ENCODE measurements at regions not wholly inside any gene's neighbourhood (a gene's known extent, or its start where the extent isn't known, plus 50 kb on each side); places are given as distances from the start of the nearest gene placed in this dataset.
A peak's percentile ranks its signal among the peaks of the same experiment; 100 is the strongest.
"Not testable (repeated sequence)": the region's sequence is repeated elsewhere in the genome, so short reads cannot be mapped to it uniquely, and the experiment has no call there.

DNA sequence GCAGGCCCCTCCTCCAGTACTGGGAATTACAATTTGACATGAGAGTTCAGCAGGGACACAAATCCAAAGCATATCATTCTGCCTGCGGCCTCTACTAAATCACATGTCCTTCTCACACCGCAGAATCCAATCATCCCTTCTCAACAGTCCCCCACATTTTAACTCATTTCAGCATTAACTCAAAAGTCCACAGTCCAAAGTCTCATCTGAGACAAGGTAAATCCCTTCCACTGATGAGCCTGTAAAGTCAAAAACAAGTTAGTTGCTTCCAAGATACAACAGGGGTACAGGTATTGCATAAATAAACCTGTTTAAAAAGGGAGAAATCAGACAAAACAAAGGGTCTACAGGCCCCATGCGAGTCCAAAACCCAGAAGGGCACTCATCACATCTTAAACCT lies 64.0 kb downstream of the EBNA1BP2 start:
- Histone ChIP-seq H3K4me3 (no peak overlapping the region), H3K27ac (no peak overlapping the region), H3K9me3 (replicated peaks) (no peaks in the 10 kb centered on the region; the same call in none of the 2 replicates), H3K4me1 (replicated peaks) (no peaks in the 10 kb centered on the region), H3K27me3 (replicated peaks) (no peaks in the 10 kb centered on the region), H3K36me3 (no peaks in the 10 kb centered on the region)
- DNase-seq (ENCODE audit: low read depth in 1 of 2, low spot score in 2 of 2) = no peak

DNA sequence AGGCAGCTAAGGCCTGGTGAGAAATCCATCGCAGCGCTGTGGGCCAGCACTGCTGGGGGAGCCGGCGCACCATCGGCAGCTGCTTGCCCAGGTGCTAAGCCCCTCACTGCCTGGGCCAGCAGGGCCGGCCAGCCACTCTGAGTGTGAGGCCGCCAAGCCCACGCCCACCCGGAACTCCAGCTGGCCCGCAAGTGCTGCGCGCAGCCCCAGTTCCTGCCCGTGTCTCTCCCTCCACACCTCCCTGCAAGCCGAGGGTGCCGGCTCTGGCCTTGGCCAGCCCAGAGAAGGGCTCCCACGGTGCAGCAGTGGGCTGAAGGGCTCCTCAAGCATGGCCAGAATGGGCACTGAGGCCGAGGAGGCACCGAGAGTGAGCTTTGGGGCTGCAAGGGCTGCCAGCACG lies 64.4 kb downstream of the EBNA1BP2 start:
- Histone ChIP-seq H3K4me3 (no peak overlapping the region), H3K4me1 (replicated peaks) (no peaks in the 10 kb centered on the region), H3K36me3 (no peaks in the 10 kb centered on the region), H3K9me3 (replicated peaks) (no peaks in the 10 kb centered on the region; the same call in none of the 2 replicates), H3K27ac (no peak overlapping the region), H3K27me3 (replicated peaks) (no peaks in the 10 kb centered on the region)
- no peak for DNase-seq (ENCODE audit: low read depth in 1 of 2, low spot score in 2 of 2)

DNA sequence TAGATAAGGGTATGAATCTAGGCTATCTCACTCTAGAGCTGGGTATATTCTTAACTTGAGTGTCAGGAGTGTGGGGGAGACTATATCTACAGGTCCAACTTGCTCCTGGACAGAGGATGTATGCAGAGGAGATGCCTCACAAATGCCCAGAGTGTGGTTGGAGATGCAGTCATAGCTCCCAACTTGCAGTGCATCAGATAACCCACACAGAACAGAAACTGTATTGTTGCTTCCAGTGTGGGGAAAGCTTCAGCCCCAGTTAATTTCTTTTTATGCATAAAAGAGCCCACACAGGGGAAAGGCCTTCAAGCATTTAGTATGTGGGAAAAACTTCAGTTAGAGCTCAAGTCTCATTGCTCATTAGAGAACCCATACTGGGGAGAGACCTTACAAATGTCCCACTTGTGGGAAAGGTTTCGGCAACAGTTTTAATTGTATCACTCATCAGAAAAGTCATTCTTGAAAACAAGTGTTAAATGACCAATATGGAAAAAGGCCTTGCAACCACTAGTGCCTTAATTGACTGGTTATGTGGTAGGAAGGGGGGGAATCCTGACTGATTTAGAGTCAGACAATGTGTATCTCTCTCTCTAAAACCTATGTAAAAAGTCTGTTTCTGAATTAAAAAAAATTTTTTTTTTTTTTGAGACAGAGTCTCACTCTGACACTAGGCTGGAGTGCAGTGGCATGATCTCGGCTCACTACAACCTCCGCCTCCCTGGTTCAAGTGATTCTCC lies 67.9 kb downstream of the EBNA1BP2 start:
- no peak overlapping the region for H3K27ac ChIP-seq
- no peaks in the 10 kb centered on the region for H3K36me3 ChIP-seq
- DNase-seq (ENCODE audit: low read depth in 1 of 2, low spot score in 2 of 2) = no peak
- no peaks in the 10 kb centered on the region for H3K4me1 ChIP-seq (replicated peaks)
- no peaks in the 10 kb centered on the region for H3K27me3 ChIP-seq (replicated peaks)
- no peaks in the 10 kb centered on the region; the same call in 1 of the 2 replicates for H3K9me3 ChIP-seq (replicated peaks)
- H3K4me3 ChIP-seq = no peak overlapping the region

DNA sequence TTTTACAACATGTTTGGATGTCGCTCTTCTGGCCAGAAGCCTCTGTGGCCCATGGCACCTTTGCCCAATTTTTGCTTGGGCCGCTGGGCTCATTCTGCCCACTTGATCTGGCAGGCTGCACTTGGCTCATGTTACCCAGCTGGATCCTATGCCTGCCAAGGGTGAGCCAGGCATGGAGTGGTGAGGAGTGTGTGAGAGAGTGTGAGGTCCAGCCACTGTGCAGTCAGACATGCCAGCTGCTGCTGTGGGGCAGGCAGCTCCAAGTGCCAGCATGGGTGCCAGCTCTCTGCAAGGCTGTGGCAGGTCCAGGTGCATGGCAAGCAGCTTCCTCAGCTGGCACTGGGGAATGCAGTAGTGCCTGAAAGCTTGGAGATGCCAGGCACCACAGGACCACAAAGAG lies 71.0 kb downstream of the EBNA1BP2 start:
- H3K9me3 ChIP-seq (replicated peaks) = no peaks in the 10 kb centered on the region
- H3K27me3 ChIP-seq (replicated peaks) = no peaks in the 10 kb centered on the region

DNA sequence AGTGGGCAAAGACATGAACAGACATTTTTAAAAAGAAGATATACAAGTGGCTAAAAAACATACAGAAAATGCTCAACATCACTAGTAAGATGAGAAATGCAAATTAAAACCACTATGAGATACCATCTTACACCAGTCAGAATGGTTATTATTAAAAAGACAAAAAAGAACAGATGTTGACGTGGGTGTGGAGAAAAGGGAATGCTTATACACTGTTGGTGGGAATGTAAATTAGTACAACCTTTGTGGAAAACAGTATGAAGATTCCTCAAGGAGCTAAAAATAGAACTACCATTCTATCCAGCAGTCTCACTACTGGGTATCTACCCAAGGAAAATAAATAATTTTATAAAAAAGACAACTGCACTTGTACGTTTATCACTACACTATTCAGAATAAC lies 73.9 kb downstream of the EBNA1BP2 start:
- H3K4me3 ChIP-seq = no peak overlapping the region
- no peaks in the 10 kb centered on the region for H3K36me3 ChIP-seq
- H3K9me3 ChIP-seq (replicated peaks) = no peaks in the 10 kb centered on the region
- no peak for DNase-seq (ENCODE audit: low read depth in 1 of 2, low spot score in 2 of 2)
- H3K27ac ChIP-seq = no peak overlapping the region
- H3K4me1 ChIP-seq (replicated peaks) = no peaks in the 10 kb centered on the region
- H3K27me3 ChIP-seq (replicated peaks) = peaks cover 2% of the 10 kb centered on the region; the same call in 1 of the 2 replicates

More for the DNA sequence above, 71.0 kb downstream of the EBNA1BP2 start:
- no peaks in the 10 kb centered on the region for H3K36me3 ChIP-seq
- no peak overlapping the region for H3K27ac ChIP-seq
- H3K4me3 ChIP-seq = no peak overlapping the region
- no peaks in the 10 kb centered on the region for H3K4me1 ChIP-seq (replicated peaks)
- DNase-seq (ENCODE audit: low read depth in 1 of 2, low spot score in 2 of 2) = no peak

DNA sequence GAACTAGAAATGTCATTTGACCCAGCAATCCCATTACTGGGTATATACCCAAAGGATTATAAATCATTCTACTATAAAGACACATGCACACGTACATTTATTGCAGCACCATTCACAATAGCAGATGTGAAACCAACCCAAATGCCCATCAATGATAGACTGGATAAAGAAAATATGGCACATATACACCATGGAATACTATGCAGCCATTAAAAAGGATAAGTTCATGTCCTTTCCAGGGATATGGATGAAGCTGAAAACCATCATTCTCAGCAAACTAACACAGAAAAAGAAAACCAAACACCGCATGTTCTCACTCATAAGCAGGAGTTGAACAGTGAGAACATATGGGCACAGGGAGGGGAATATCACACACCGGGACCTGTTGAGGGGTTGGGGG lies 75.6 kb downstream of the EBNA1BP2 start:
- H3K36me3 ChIP-seq; H3K9me3 ChIP-seq (replicated peaks); DNase-seq (ENCODE audit: low read depth in 1 of 2, low spot score in 2 of 2); H3K27ac ChIP-seq; H3K4me1 ChIP-seq (replicated peaks); H3K4me3 ChIP-seq: not testable (repeated sequence)
- H3K27me3 ChIP-seq (replicated peaks) = peaks cover 10% of the 10 kb centered on the region; the same call in 1 of the 2 replicates

DNA sequence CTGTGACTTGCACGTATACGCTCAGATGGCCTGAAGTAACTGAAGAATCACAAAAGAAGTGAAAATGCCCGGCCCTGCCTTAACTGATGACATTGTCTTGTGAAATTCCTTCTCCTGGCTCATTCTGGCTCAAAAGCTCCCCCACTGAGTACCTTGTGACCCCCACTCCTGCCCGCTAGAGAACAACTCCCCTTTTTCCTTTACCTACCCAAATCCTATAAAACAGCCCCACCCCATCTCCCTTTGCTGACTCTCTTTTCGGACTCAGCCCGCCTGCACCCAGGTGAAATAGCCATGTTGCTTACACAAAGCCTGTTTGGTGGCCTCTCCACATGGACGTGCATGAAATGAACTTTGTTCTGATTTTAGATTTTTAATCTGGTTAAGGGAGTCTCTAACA lies 81.3 kb downstream of the EBNA1BP2 start:
- not testable (repeated sequence) for H3K36me3 ChIP-seq; H3K9me3 ChIP-seq (replicated peaks); H3K4me1 ChIP-seq (replicated peaks); H3K4me3 ChIP-seq; H3K27ac ChIP-seq; DNase-seq (ENCODE audit: low read depth in 1 of 2, low spot score in 2 of 2)
- peaks cover 10% of the 10 kb centered on the region; the same call in 1 of the 2 replicates for H3K27me3 ChIP-seq (replicated peaks)

DNA sequence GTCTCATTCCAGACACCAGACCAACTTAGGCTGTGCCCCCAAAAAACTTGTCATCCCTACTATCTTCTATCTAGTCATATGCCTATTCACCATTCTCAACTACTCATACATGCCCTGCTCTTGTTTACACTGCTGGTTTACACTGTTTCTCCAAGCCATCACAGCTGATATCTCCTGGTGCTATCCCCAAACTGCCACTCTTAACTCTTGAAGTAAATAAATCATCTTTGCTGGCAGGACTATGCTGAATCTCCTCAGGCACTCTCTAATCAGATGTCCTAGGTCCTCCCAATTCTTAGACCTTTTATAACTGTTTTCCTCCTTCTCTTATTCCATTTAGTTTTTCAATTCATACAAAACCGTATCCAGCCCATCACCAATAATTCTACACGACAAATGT lies 81.9 kb downstream of the EBNA1BP2 start:
- not testable (repeated sequence) for DNase-seq (ENCODE audit: low read depth in 1 of 2, low spot score in 2 of 2); H3K4me1 ChIP-seq (replicated peaks); H3K36me3 ChIP-seq; H3K9me3 ChIP-seq (replicated peaks); H3K27ac ChIP-seq; H3K4me3 ChIP-seq
- peaks cover 10% of the 10 kb centered on the region; the same call in 1 of the 2 replicates for H3K27me3 ChIP-seq (replicated peaks)

DNA sequence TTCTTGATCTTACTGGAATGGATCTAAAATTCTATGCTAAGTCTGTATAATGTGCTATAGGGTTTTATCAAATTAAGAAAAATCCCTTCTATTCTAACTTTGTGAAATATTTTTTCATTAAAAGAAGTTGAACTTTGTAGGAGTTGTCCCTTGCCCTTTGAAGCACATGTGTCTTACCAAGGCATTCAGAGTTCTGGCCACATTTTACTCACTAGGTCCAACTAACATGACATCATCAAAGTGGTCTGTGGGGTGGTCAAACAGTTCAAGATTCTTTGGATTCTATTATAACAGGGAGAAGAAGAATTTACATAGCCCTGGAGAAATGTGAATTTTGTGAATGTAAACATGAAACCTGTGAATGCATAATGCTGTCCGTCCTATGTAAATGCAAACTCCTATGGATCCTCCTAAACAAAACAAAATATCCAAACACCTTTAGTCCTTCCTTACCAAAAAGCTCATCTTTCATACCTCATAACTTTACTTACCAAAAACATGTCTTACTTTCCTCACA lies 88.7 kb downstream of the EBNA1BP2 start:
- Histone ChIP-seq H3K9me3 (replicated peaks) (no peaks in the 10 kb centered on the region), H3K36me3 (no peaks in the 10 kb centered on the region), H3K4me1 (replicated peaks) (no peaks in the 10 kb centered on the region), H3K4me3 (no peak overlapping the region), H3K27ac (no peak overlapping the region), H3K27me3 (replicated peaks) (no peaks in the 10 kb centered on the region)
- DNase-seq (ENCODE audit: low read depth in 1 of 2, low spot score in 2 of 2) = no peak

DNA sequence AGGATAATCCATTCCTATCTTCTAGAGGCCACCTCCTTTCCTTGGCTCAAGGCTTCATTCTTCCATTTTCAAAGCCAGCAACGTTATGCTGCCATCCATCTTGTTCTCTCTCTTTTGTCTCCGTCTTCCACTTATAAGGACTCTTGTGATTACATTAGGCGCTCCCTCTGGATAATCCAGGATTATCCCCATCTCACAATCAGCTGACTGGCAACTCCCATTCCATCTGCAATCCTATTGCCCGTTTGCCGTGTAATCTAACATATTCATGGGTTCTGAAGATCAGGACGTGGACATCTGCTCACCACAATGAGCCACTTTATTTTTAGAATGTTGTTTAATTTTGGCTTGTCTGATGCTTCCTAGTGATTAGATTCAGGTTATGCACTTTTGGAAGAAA lies 89.3 kb downstream of the EBNA1BP2 start:
- DNase-seq (ENCODE audit: low read depth in 1 of 2, low spot score in 2 of 2) = no peak
- H3K4me3 ChIP-seq = no peak overlapping the region

DNA sequence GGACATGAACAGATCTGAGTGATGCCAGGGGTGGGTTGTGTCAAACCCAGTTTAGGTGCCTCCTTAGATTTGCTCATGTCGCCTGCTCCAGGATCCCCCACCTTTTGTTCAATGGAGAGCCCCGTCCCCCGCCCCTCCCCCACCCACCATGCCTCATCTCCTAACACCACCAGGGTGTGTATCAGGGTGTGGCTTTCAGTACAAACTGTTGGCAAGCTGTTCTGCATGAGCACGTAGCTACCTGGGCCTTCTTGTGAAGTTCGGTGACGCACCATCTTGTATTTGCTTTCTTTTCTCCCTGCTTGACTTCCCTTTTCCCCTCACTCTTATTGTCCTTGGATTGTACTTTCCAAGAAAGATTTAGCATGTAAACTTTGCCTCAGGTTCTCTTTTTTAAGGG lies 94.8 kb downstream of the EBNA1BP2 start:
- H3K36me3 ChIP-seq = no peaks in the 10 kb centered on the region

More for the DNA sequence above, 89.3 kb downstream of the EBNA1BP2 start:
- Histone ChIP-seq H3K36me3 (no peaks in the 10 kb centered on the region), H3K9me3 (replicated peaks) (no peaks in the 10 kb centered on the region), H3K27ac (no peak overlapping the region), H3K4me1 (replicated peaks) (no peaks in the 10 kb centered on the region), H3K27me3 (replicated peaks) (no peaks in the 10 kb centered on the region)

DNA sequence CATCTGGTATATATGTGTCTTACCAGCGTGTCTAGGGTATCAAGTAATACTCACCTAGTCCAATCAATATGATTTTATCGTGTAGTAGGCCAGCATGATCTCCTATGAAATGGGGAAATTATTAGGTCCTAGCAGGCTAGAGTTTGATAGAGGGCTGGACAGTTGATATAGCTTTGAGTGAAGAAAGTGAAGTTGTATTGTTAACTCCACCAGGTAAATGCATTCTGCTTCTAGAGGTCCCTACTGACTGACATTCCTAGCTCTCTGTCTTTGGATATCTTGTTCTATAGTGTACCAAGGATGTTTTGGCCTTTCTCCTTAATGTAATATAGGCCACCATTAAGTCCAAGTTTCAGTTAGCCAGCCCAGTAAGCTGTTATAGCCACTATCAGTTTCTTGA lies 97.4 kb downstream of the EBNA1BP2 start:
- Histone ChIP-seq H3K4me3 (no peak overlapping the region), H3K9me3 (replicated peaks) (no peaks in the 10 kb centered on the region), H3K27me3 (replicated peaks) (no peaks in the 10 kb centered on the region), H3K27ac (no peak overlapping the region), H3K4me1 (replicated peaks) (no peaks in the 10 kb centered on the region), H3K36me3 (no peaks in the 10 kb centered on the region)
- DNase-seq (ENCODE audit: low read depth in 1 of 2, low spot score in 2 of 2) = no peak

More for the DNA sequence above, 94.8 kb downstream of the EBNA1BP2 start:
- Histone ChIP-seq H3K4me1 (replicated peaks) (no peaks in the 10 kb centered on the region), H3K4me3 (no peak overlapping the region), H3K27ac (no peak overlapping the region), H3K9me3 (replicated peaks) (no peaks in the 10 kb centered on the region), H3K27me3 (replicated peaks) (no peaks in the 10 kb centered on the region)
- no peak for DNase-seq (ENCODE audit: low read depth in 1 of 2, low spot score in 2 of 2)

DNA sequence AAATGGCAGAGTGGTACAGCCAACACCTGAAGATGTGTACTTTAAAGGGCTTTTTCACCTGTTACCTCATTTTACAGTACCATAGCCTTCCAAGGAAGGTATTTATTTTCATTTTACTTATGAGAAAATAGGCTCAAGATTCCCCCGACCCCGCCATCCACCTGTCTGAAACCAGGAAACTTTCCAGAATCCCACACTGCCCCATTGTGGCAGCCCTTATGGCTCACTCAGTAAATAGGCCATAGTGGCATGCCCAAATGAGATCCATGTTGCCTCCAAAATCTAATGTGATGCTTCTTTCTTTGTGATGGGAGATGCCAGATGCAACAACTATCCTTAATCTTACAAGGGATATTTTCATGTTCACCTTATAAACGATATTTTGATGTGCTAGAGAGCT lies 97.8 kb downstream of the EBNA1BP2 start:
- Histone ChIP-seq H3K27me3 (replicated peaks) (no peaks in the 10 kb centered on the region), H3K4me3 (no peak overlapping the region), H3K9me3 (replicated peaks) (no peaks in the 10 kb centered on the region), H3K4me1 (replicated peaks) (no peaks in the 10 kb centered on the region), H3K36me3 (no peaks in the 10 kb centered on the region), H3K27ac (no peak overlapping the region)
- no peak for DNase-seq (ENCODE audit: low read depth in 1 of 2, low spot score in 2 of 2)

DNA sequence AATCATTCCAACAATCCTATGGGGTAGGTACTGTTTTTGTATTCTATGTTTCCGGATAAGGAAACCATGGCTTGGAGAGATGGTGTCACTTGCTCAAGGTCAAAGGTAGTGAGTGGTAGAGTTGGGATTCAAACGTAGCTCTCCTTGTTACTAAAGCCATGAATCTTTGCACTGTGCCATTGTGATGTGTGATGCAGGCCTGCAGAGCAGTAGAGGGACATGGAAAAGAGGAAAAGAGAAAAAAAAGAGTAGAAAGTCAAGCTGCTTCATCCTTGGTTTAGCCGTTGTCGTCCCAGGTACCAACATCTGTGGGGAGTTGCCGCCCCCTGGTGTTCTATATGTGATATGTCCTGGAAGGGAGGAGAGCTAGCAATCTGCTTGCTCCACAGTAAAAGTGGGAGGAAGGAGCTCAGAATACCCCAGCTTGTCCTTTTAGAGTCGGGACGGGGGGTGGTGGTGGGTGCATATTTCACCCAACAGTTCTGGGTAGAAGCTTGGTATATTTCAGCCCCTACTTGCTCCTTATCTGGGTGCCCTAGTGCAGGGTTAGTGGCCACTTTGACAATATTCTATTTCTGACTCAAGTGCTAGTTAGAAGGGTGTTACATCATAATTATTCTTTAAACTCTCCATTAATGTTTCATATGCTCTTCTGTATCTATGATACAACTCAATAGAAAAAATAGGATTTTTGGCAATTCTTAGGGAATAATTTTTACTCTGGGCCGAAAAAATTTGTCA lies 98.4 kb downstream of the EBNA1BP2 start:
- peak; percentile 71 to 75 for DNase-seq (ENCODE audit: low read depth in 1 of 2, low spot score in 2 of 2)

More for the DNA sequence above, 98.4 kb downstream of the EBNA1BP2 start:
- H3K27ac ChIP-seq = no peak overlapping the region
- H3K9me3 ChIP-seq (replicated peaks) = no peaks in the 10 kb centered on the region
- no peak overlapping the region for H3K4me3 ChIP-seq
- H3K27me3 ChIP-seq (replicated peaks) = no peaks in the 10 kb centered on the region
- H3K36me3 ChIP-seq = no peaks in the 10 kb centered on the region
- no peaks in the 10 kb centered on the region for H3K4me1 ChIP-seq (replicated peaks)
